Osteocyte (in vitro differentiated cells): ENCODE measurements at regions not wholly inside any gene's neighbourhood (a gene's known extent, or its start where the extent isn't known, plus 50 kb on each side); places are given as distances from the start of the nearest gene placed in this dataset.

ENCODE experiments used
- DNase-seq: peaks from one replicate; pipeline ENCODE4 v3.0.0; 2021; ENCODE audit warnings: mixed read lengths; ENCODE audit not compliant: unreplicated experiment; ENCODE audit errors: extremely low spot score
- H3K27ac Mint-ChIP-seq: one replicate; pipeline ENCODE4 v1.8.0; 2021; ENCODE audit warnings: mild to moderate bottlenecking, mixed read lengths; ENCODE audit not compliant: unreplicated experiment
- H3K27me3 Mint-ChIP-seq: one replicate; pipeline ENCODE4 v1.8.0; 2021; ENCODE audit warnings: mixed read lengths; ENCODE audit not compliant: unreplicated experiment
- H3K36me3 Mint-ChIP-seq: one replicate; pipeline ENCODE4 v1.8.0; 2021; ENCODE audit warnings: mixed read lengths; ENCODE audit not compliant: unreplicated experiment
- H3K4me1 Mint-ChIP-seq: one replicate; pipeline ENCODE4 v1.8.0; 2021; ENCODE audit warnings: mixed read lengths; ENCODE audit not compliant: unreplicated experiment
- H3K4me3 Mint-ChIP-seq: one replicate; pipeline ENCODE4 v1.8.0; 2021; ENCODE audit warnings: mild to moderate bottlenecking, moderate library complexity, mixed read lengths; ENCODE audit not compliant: unreplicated experiment
- H3K9me3 Mint-ChIP-seq: one replicate; pipeline ENCODE4 v1.8.0; 2021; ENCODE audit warnings: mixed read lengths; ENCODE audit not compliant: unreplicated experiment
- CTCF ChIP-seq: fragments of 200-600 bp; sonication (generic); IDR thresholded peaks from 2 replicates; pipeline ENCODE4 v1.5.0; 2021; ENCODE audit warnings: antibody characterized with exemption, mild to moderate bottlenecking, moderate library complexity

- no peak overlapping the region for H3K27ac Mint-ChIP-seq
- peaks cover 41% of the 10 kb centered on the region for H3K9me3 Mint-ChIP-seq
- H3K36me3 Mint-ChIP-seq: no peaks in the 10 kb centered on the region
- no peak for TF ChIP-seq CTCF
- DNase-seq: no peak
- no peak overlapping the region for H3K4me3 Mint-ChIP-seq
- no peaks in the 10 kb centered on the region for H3K27me3 Mint-ChIP-seq
- H3K4me1 Mint-ChIP-seq: no peaks in the 10 kb centered on the region
Observed at GRCh38 chr14:98761993-98762392, 510.0 kb downstream of the BCL11B start.

GRCh38 chr14:98766818-98767217 is 505.2 kb downstream of the BCL11B start:
- Mint-ChIP-seq H3K9me3 (peaks cover 26% of the 10 kb centered on the region), H3K4me3 (no peak overlapping the region), H3K4me1 (no peaks in the 10 kb centered on the region), H3K36me3 (no peaks in the 10 kb centered on the region), H3K27me3 (no peaks in the 10 kb centered on the region), H3K27ac (no peak overlapping the region)
- DNase-seq: no peak
- TF ChIP-seq CTCF: no peak

- Mint-ChIP-seq H3K27me3 (no peaks in the 10 kb centered on the region), H3K4me3 (no peak overlapping the region)
Observed at GRCh38 chr14:98769326-98769725, 502.7 kb downstream of the BCL11B start.

GRCh38 chr14:98770151-98770550 is 501.8 kb downstream of the BCL11B start:
- H3K4me3 Mint-ChIP-seq: no peak overlapping the region
- H3K9me3 Mint-ChIP-seq: peaks cover 10% of the 10 kb centered on the region
- no peak for DNase-seq
- no peaks in the 10 kb centered on the region for H3K4me1 Mint-ChIP-seq
- H3K36me3 Mint-ChIP-seq: no peaks in the 10 kb centered on the region
- H3K27me3 Mint-ChIP-seq: no peaks in the 10 kb centered on the region
- no peak overlapping the region for H3K27ac Mint-ChIP-seq
- no peak for TF ChIP-seq CTCF

More at GRCh38 chr14:98769326-98769725, 502.7 kb downstream of the BCL11B start:
- Mint-ChIP-seq H3K4me1 (no peaks in the 10 kb centered on the region), H3K36me3 (no peaks in the 10 kb centered on the region), H3K27ac (no peak overlapping the region), H3K9me3 (peaks cover 8% of the 10 kb centered on the region)
- no peak for TF ChIP-seq CTCF
- DNase-seq: no peak

GRCh38 chr14:98773814-98774213 is 498.2 kb downstream of the BCL11B start:
- Mint-ChIP-seq H3K4me1 (no peaks in the 10 kb centered on the region), H3K4me3 (no peak overlapping the region), H3K36me3 (no peaks in the 10 kb centered on the region), H3K27me3 (no peaks in the 10 kb centered on the region), H3K27ac (no peak overlapping the region), H3K9me3 (peaks cover 8% of the 10 kb centered on the region)
- TF ChIP-seq CTCF: no peak
- no peak for DNase-seq
